Skeletal muscle satellite cell (primary cell): ENCODE measurements at regions not wholly inside any gene's neighbourhood (a gene's known extent, or its start where the extent isn't known, plus 50 kb on each side); places are given as distances from the start of the nearest gene placed in this dataset.
"Not testable (repeated sequence)": the region's sequence is repeated elsewhere in the genome, so short reads cannot be mapped to it uniquely, and the experiment has no call there.

Experiments used
- H3K27me3 ChIP-seq: 2 replicates; pipeline ENCODE4 v1.7.0; 2013; ENCODE audit warnings: low read length; ENCODE audit not compliant: control insufficient read depth, insufficient read depth
- H3K36me3 ChIP-seq: 2 replicates; pipeline ENCODE4 v1.7.0; 2013; ENCODE audit warnings: mild to moderate bottlenecking, control low read depth, low read length; ENCODE audit not compliant: insufficient read depth
- H3K4me1 ChIP-seq: 2 replicates; pipeline ENCODE4 v1.7.0; 2013; ENCODE audit warnings: low read length; ENCODE audit not compliant: control insufficient read depth, insufficient read depth
- H3K4me2 ChIP-seq: 2 replicates; pipeline ENCODE4 v1.7.0; 2013; ENCODE audit warnings: mild to moderate bottlenecking, low read length
- H3K4me3 ChIP-seq: 2 replicates; pipeline ENCODE4 v1.7.0; 2013; ENCODE audit warnings: low read length
- H3K9ac ChIP-seq: 2 replicates; pipeline ENCODE4 v1.7.0; 2013; ENCODE audit warnings: mild to moderate bottlenecking, low read depth, low read length, moderate library complexity
- H3K9me3 ChIP-seq: replicated peaks from 2 replicates; pipeline ENCODE4 v1.7.0; 2013; ENCODE audit warnings: mild to moderate bottlenecking, control low read depth, low read length

GRCh38 chrX:1051421-1051820 lies 161.0 kb downstream of the CRLF2 start:
- Histone ChIP-seq H3K9me3 (peaks cover 20% of the 10 kb centered on the region), H3K9ac (no peak overlapping the region), H3K4me3 (no peak overlapping the region), H3K4me2 (no peak overlapping the region), H3K4me1 (no peaks in the 10 kb centered on the region), H3K36me3 (no peaks in the 10 kb centered on the region), H3K27me3 (no peaks in the 10 kb centered on the region)

GRCh38 chrX:1045680-1046314 lies 166.7 kb downstream of the CRLF2 start:
- Histone ChIP-seq H3K9ac (no peak overlapping the region), H3K4me3 (no peak overlapping the region), H3K9me3 (peaks cover 12% of the 10 kb centered on the region), H3K27me3 (no peaks in the 10 kb centered on the region), H3K36me3 (no peaks in the 10 kb centered on the region), H3K4me2 (no peak overlapping the region), H3K4me1 (no peaks in the 10 kb centered on the region)

GRCh38 chrX:1041091-1041490 lies 171.4 kb downstream of the CRLF2 start:
- no peak overlapping the region for H3K4me3 ChIP-seq
- H3K9me3 ChIP-seq = peaks cover 12% of the 10 kb centered on the region
- H3K9ac ChIP-seq = no peak overlapping the region
- H3K36me3 ChIP-seq = no peaks in the 10 kb centered on the region
- H3K4me2 ChIP-seq = no peak overlapping the region
- H3K4me1 ChIP-seq = no peaks in the 10 kb centered on the region
- no peaks in the 10 kb centered on the region for H3K27me3 ChIP-seq

DNA sequence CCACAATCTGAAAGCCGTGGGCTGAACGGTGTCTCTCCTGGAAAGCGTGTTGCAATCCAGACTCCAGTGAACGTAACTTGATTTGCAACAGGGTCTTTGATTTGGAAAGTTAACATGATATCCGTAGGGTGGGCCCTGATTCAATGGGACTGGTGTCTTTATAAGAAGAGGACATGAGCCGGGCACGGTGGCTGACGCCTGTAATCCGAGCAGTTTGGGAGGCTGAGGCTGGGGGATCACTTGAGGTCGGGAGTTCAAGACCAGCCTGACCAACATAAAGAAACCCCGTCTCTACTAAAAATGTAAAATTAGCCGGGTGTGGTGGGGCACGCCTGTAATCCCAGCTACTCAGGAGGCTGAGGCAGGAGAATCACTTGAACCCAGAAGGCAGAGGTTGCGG lies 176.5 kb downstream of the CRLF2 start:
- H3K9me3 ChIP-seq, H3K9ac ChIP-seq, H3K27me3 ChIP-seq, H3K36me3 ChIP-seq, H3K4me2 ChIP-seq, H3K4me3 ChIP-seq, H3K4me1 ChIP-seq: not testable (repeated sequence)

DNA sequence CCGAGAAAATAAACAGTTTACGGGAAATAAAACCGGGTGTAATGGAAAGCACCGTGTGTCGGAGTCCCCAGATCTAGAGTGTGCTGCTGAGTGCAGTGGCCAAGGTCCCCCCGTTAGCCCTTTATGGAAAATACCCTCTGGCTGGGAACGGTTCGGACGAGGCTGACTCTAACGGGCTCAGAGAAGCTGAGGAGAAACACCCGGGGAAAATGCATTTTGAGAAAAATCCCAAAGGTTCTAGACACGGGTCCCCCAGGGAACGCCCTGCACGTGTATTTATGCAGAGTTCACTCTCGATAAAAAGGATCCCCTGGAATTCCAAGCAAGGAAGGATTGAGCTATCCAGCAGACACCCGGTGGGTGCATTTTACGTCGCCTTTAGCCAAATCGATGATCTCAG lies 177.2 kb downstream of the CRLF2 start:
- Histone ChIP-seq H3K9ac (no peak overlapping the region), H3K4me3 (no peak overlapping the region), H3K36me3 (no peaks in the 10 kb centered on the region), H3K4me1 (no peaks in the 10 kb centered on the region), H3K4me2 (no peak overlapping the region), H3K27me3 (no peaks in the 10 kb centered on the region), H3K9me3 (peaks cover 2% of the 10 kb centered on the region)

GRCh38 chrX:1034717-1035116 lies 177.7 kb downstream of the CRLF2 start:
- Histone ChIP-seq H3K36me3 (no peaks in the 10 kb centered on the region), H3K9ac (no peak overlapping the region), H3K27me3 (no peaks in the 10 kb centered on the region), H3K4me3 (no peak overlapping the region), H3K4me2 (no peak overlapping the region), H3K9me3 (peaks cover 2% of the 10 kb centered on the region), H3K4me1 (no peaks in the 10 kb centered on the region)

GRCh38 chrX:1031521-1032430 lies 180.7 kb downstream of the CRLF2 start:
- H3K4me2 ChIP-seq = no peak overlapping the region
- no peaks in the 10 kb centered on the region for H3K4me1 ChIP-seq
- no peak overlapping the region for H3K9ac ChIP-seq
- H3K9me3 ChIP-seq = peaks cover 2% of the 10 kb centered on the region
- no peak overlapping the region for H3K4me3 ChIP-seq
- no peaks in the 10 kb centered on the region for H3K27me3 ChIP-seq
- no peaks in the 10 kb centered on the region for H3K36me3 ChIP-seq

- H3K4me3 ChIP-seq = no peak overlapping the region
- H3K9me3 ChIP-seq = no peaks in the 10 kb centered on the region
- no peak overlapping the region for H3K9ac ChIP-seq
- H3K27me3 ChIP-seq = no peaks in the 10 kb centered on the region
- H3K4me2 ChIP-seq = no peak overlapping the region
- no peaks in the 10 kb centered on the region for H3K4me1 ChIP-seq
- no peaks in the 10 kb centered on the region for H3K36me3 ChIP-seq
Observed at GRCh38 chrX:1029494-1029893, 183.0 kb downstream of the CRLF2 start.

DNA sequence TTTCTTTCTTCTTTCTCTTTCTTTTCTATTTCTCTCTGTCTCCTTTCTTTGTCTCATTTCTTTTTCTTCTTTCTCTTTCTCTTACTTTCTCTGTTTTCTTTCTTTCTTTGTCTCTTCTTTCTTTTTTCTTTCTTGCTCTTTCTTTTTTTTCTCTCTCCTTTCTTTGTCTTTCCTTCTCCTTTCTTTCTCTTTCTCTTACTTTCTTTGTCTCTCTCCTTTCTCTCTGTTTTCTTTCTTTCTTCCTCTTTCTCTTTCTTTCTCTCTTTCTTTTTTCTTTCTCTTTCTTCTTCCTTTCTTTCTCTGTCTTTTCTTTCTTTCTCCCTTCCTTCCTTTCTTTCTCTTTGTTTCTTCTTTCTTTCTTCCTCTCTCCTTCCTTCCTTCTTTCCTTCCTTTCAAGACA lies 184.8 kb downstream of the CRLF2 start:
- Histone ChIP-seq H3K9me3 (no peaks in the 10 kb centered on the region), H3K4me1 (no peaks in the 10 kb centered on the region), H3K4me2 (no peak overlapping the region), H3K27me3 (no peaks in the 10 kb centered on the region), H3K9ac (no peak overlapping the region), H3K4me3 (no peak overlapping the region), H3K36me3 (no peaks in the 10 kb centered on the region)

DNA sequence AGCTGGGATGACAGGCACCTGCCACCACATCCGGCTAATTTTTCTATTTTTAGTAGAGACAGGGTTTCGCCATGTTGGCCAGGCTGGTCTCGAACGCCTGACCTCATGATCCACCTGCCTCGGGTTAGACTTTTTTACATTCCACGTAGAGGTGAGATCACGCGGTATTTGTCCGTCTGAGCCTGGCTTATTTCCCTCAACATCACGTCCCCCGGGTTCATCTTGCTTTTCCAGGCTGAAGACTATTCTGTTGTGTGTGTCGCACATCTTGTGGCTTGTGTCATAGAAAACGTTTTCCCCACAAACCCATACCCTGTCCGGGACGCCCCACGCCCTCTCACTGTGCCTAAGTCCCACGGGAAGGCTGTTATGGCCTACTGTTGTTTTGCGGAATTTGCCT lies 185.3 kb downstream of the CRLF2 start:
- Histone ChIP-seq H3K9ac (no peak overlapping the region), H3K4me2 (no peak overlapping the region)

GRCh38 chrX:1026263-1027015 lies 186.0 kb downstream of the CRLF2 start:
- no peak overlapping the region for H3K4me2 ChIP-seq
- no peaks in the 10 kb centered on the region for H3K36me3 ChIP-seq
- H3K9ac ChIP-seq = no peak overlapping the region
- no peaks in the 10 kb centered on the region for H3K4me1 ChIP-seq
- H3K27me3 ChIP-seq = no peaks in the 10 kb centered on the region
- peaks cover 1% of the 10 kb centered on the region for H3K9me3 ChIP-seq
- H3K4me3 ChIP-seq = no peak overlapping the region

More for the DNA sequence above, 185.3 kb downstream of the CRLF2 start:
- H3K27me3 ChIP-seq = no peaks in the 10 kb centered on the region
- no peaks in the 10 kb centered on the region for H3K9me3 ChIP-seq
- no peaks in the 10 kb centered on the region for H3K4me1 ChIP-seq
- no peaks in the 10 kb centered on the region for H3K36me3 ChIP-seq
- H3K4me3 ChIP-seq = no peak overlapping the region
